ENCODE measurements at regions not wholly inside any gene's neighbourhood (a gene's known extent, or its start where the extent isn't known, plus 50 kb on each side); places are given as distances from the start of the nearest gene placed in this dataset.

DNA sequence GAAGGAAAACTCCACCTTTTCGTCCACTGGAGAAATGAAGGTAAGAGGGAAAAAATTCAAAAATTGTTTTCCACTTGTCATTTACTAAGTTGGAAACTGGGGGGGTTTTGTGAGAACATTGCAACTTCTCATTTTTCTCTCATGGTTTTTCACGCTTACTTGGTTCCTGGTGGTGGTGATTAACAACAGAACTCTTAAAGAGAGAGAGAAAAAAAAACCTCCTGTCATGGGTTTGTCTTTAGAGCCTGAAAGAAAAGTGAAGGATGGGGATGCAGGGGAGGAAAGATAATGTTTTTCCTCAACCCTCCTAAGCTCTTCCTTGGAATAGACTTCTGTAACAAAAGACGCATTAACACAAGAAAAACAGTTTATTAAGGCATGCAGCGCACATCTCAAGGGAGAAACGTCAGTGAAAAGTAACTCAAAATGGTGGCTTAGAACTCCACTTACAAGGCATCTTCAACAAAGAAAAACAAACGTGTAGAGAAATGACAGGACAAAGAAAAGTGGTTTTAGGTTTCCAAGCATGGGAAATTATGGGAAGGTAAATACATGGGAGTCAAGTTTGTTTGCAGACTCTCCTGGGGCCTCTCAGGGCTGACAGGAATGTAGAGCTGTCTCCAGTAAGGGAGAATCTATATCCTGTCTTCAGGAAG is 81.9 kb upstream of the ATF7IP start:
- TF ChIP-seq, protein P1, sequence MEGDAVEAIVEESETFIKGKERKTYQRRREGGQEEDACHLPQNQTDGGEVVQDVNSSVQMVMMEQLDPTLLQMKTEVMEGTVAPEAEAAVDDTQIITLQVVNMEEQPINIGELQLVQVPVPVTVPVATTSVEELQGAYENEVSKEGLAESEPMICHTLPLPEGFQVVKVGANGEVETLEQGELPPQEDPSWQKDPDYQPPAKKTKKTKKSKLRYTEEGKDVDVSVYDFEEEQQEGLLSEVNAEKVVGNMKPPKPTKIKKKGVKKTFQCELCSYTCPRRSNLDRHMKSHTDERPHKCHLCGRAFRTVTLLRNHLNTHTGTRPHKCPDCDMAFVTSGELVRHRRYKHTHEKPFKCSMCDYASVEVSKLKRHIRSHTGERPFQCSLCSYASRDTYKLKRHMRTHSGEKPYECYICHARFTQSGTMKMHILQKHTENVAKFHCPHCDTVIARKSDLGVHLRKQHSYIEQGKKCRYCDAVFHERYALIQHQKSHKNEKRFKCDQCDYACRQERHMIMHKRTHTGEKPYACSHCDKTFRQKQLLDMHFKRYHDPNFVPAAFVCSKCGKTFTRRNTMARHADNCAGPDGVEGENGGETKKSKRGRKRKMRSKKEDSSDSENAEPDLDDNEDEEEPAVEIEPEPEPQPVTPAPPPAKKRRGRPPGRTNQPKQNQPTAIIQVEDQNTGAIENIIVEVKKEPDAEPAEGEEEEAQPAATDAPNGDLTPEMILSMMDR (IDR thresholded peaks at IDR 0.05): no peak
- TF ChIP-seq POLR2A (IDR thresholded peaks at IDR 0.05; ENCODE audit: low read depth) (no peak), EP300 (IDR thresholded peaks at IDR 0.05) (no peak), POLR2AphosphoS5 (IDR thresholded peaks at IDR 0.05) (no peak)

Data from esophagus muscularis mucosa (tissue), 4 donors.